Vagina (tissue), 2 donors: ENCODE measurements at regions not wholly inside any gene's neighbourhood (a gene's known extent, or its start where the extent isn't known, plus 50 kb on each side); places are given as distances from the start of the nearest gene placed in this dataset.

Source experiments
- CTCF ChIP-seq, 3 experiments: fragments of 450-650 bp in 2 of 3; fragments of 200-600 bp in 1 of 3; sonication (generic) in 1 of 3; IDR thresholded peaks; one replicate each; pipeline ENCODE4 v1.5.1; 2017 to 2019; ENCODE audit warnings: antibody characterized with exemption in 3 of 3, mild to moderate bottlenecking in 2 of 3, moderate library complexity in 2 of 3
- POLR2A ChIP-seq, 2 donors: fragments of 450-650 bp; IDR thresholded peaks; one replicate each; pipeline ENCODE4 v1.6.1; 2017; ENCODE audit warnings: antibody characterized with exemption in 2 of 2, mild to moderate bottlenecking in 2 of 2, moderate library complexity in 2 of 2
- POLR2AphosphoS5 ChIP-seq, 2 donors: sonication (generic); formaldehyde crosslinking; IDR thresholded peaks; one replicate each; pipeline ENCODE4 v1.9.0; 2017; ENCODE audit warnings: antibody characterized with exemption in 2 of 2, mild to moderate bottlenecking in 2 of 2, low read depth in 1 of 2; ENCODE audit not compliant: insufficient read depth in 1 of 2

GRCh38 chr12:107395817-107396216 is 289.8 kb upstream of the PWP1 start:
- TF ChIP-seq POLR2AphosphoS5 (IDR thresholded peaks at IDR 0.05; ENCODE audit: insufficient read depth in 1 of 2, low read depth in 1 of 2) (no peak), POLR2A (IDR thresholded peaks at IDR 0.05) (no peak), CTCF (IDR thresholded peaks at IDR 0.05) (no peak)
